GM21825 (cell line): ENCODE measurements at regions not wholly inside any gene's neighbourhood (a gene's known extent, or its start where the extent isn't known, plus 50 kb on each side); places are given as distances from the start of the nearest gene placed in this dataset.

Source experiments
- ATAC-seq: cut with Tn5 transposase; IDR thresholded peaks from one replicate; pipeline ENCODE4 v1.9.1; 2021; ENCODE audit warnings: mild to moderate bottlenecking, moderate library complexity; ENCODE audit not compliant: unreplicated experiment

GRCh38 chr6:166877906-166878305 is 78.4 kb downstream of the RNASET2 start:
- ATAC-seq, result no peak

DNA sequence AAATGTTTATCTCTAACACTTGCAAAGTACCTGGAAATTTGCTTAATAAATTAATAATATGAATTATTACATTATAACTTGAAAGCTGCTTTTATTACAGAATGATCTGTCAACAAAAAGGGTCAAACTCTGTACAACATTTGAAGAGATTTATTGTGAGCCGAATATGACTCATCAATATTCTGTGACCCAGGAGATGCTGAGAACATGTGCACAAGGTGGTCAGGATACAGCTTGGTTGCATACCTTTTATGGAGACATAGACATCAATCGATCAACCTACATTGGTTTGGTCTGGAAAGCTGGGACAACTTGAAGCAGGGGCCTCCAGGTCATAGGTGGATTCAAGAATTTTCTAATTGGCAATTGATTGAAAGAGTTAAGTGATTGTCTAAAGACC is 79.0 kb downstream of the RNASET2 start:
- ATAC-seq, result no peak

GRCh38 chr6:166872531-166873009 is 83.8 kb downstream of the RNASET2 start:
- ATAC-seq, result no peak

GRCh38 chr6:166870602-166871208 is 85.6 kb downstream of the RNASET2 start:
- no peak for ATAC-seq

DNA sequence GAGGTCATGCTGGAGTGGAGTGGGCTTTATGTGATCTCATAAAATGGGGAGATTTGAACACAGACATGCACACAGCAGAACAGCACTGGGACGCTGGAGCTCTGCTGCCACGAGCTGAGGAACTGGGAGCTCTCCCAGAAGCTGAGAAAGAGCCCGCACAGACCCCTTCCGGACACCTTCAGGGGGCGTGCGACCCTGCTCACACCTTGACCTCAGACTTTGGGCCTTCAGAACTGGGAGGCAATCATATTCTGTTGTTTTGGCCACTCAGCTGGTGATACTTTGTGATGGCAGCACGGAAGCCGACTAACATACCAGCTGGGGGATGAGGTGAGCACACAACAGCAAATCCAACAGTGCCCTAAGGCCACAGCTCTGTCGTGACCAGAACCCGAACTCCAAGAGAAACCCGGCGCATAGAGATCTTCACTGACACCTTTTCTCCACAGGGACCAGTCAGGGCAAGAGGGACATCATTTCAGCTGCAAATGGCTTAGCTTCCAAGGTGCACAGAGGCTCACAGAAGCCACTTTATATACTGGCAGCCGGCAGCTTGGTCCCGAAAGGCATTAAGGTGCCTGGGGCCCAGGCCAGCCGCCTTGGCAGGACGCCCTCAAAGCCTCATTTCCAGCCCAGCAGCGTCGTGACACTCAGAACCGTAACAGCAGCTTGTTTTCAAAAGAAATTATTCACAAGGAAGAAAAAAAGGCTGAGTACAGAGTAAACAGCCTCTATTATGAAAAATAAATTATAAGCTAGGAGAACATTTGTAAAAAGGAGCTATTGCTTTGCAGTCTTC is 89.3 kb downstream of the RNASET2 start:
- ATAC-seq, result no peak

DNA sequence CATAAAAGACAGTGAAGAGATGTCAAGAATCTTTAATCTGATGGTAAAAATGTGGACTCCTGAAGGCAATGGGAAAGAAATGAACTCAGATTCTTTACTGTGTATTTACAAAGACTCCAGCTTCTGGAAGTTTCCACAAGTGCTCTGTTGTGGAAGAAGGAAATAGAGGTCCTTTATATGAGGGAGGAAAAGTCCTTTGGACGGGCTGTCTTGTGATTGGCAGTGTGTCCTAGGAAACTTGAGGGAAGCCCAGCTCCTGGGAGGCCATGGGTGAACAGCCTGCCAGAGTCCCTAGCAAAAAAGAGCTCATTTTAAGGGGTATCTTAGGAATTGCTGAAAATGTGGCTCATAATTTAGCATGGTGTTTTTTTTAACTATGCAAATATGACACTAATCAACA is 92.0 kb downstream of the RNASET2 start:
- ATAC-seq, result no peak

DNA sequence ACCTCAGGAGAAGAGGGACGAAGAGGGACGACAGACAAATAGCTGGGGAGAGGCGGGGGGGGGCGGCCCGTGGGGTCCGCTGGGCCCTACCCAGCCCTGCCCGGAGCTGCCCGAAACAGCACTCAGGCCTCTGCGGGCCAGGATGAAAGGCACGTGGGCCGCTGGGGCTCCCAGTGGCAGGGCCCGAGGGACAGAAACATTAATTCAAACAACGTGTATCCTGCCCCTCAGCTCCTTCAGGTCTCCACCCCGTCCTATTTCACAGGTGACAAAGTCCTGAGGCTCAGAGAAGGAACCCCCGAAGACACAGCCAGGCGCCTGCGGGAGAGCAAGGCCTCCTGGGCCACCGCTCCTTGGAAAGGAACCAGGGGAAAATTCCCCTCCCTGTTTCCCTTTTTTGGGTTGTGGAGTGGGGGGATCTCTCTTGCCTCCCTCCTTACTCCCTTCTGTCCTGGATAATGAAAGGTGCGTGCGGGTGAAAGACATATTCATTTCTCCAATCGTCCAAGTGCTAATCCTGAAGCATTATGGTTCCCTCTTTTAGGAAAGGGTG is 93.3 kb downstream of the RNASET2 start:
- ATAC-seq, result no peak

GRCh38 chr6:166862287-166862977 is 93.9 kb downstream of the RNASET2 start:
- no peak for ATAC-seq

GRCh38 chr6:166861961-166862286 is 94.4 kb downstream of the RNASET2 start:
- no peak for ATAC-seq

DNA sequence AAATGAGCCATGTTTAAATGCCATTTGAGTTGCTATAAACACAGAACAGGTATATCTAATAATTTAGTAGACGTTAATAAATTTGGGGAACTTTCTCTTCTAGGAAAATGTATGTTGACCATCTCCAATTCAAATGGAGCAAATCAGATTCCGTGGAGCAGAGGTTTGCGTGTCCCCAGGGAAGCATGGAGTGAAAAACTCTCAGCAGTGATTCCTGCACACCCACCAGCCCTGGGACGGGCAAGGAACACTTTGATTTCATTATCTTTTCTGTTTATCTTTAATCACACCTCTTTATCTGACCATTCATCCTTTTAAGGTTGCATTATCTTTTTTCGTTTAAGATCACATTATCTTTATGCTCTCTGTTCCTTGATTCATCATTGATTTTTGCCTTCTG is 95.0 kb downstream of the RNASET2 start:
- no peak for ATAC-seq

- ATAC-seq, result no peak
Observed at GRCh38 chr6:166860392-166860791, 96.0 kb downstream of the RNASET2 start.

DNA sequence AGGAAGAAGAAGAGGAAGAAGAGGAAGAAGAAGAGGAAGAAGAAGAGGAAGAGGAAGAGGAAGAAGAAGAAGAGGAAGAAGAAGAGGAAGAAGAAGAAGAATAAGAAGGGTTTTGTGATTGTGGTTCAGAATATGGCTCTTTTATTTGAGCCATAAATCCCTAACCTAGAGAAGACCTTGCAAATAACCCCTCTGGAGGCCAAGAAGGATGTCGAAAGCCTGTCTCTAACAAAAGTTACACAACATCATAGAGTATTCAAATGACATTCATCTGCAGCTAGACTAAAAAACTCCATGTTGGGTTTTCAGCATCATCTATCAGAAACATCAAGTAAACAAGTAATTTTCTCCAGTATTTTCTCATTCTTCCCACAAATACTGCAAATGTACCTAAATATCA is 100.9 kb downstream of the RNASET2 start:
- no peak for ATAC-seq

DNA sequence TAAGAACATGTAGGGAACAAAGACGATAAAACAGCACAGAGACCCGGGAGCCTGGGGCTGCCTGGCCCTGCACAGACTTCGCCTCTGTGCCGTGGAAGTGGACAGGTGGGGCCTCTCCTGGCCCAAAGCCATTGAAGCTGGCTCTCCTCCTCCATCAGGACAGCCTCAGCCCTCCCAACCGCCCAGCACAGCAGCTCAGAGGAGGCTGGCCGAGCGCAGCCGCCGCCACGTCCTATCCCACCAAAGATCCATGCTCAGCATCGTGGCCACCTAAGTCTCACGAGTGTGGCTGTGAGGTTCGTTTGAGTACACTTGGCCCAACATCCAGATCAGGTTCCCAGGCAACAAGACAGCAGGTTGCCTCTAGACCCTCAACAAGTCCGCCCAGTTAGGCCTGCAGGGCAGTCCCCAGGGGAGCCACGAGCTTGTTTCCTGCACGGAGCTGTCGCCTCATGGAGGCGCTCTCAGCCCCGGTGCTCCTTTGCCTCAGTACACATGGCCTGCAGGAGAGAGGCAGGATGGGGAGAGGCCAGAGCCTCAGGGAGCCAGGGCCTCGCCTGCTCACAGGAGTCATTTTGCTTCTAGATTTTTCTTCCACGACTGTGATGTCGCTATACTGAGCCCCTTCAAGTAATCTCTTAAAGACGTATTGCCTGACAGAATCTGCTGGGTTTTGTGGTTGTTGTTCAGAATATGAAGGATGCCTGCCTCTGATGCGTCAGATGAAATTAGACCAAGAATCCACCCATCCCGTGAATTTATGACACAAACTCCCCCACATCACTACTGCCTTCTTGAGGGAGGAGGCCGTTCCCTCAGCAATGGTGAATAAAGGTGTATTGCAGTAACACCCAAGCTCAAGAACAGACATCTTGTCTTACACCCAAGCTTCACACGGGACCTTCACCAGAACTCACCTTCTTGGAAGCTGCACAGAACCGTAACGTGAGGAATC is 102.7 kb downstream of the RNASET2 start:
- ATAC-seq, result no peak

DNA sequence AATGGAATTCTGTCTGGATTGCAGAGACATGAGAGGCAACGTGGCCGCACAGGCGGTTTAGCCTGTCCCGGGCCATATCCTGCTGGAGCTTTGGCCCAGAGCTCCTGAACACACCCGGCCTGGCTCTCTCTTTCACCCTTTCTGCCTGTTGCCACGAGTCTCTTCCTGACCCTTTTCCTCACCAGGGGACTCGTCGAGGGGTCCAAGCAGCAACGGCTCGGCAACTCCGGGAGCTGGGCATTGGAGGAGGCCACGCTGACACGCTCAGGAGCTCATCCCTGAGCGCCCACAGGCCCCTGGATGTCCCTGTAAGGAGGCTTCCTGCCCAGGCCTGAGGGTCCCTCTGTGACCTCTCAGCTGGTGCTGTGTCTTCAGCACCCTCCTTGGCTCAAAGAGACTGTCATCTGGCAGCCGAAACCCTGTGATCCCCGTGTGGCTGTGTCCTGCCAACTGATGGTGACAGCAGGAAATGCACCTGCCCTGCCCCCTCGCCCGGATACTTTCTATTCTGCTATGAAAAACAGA is 103.8 kb downstream of the RNASET2 start:
- no peak for ATAC-seq

- ATAC-seq, result no peak
Observed at GRCh38 chr6:166851911-166852310, 104.4 kb downstream of the RNASET2 start.

DNA sequence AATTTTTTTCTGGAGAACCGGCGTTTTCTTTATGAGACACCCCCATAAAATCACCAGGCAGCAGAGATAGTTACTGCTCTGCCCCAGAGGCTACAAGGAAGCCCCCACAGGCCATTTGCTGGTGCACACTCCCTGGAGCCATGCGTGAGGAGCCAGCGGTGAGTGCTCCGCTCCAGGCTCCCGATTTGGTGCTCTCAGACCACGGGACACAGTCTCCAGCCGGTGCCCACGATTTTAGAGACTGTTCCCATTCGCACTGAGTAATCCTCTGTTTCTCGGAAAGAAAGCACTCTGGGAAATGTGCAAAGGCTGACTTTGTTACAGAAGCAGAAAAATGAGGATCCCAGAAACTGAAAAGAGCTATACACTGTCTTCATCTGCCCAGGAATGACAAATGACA is 104.9 kb downstream of the RNASET2 start:
- ATAC-seq, result no peak

GRCh38 chr6:166850677-166851076 is 105.7 kb downstream of the RNASET2 start:
- no peak for ATAC-seq

DNA sequence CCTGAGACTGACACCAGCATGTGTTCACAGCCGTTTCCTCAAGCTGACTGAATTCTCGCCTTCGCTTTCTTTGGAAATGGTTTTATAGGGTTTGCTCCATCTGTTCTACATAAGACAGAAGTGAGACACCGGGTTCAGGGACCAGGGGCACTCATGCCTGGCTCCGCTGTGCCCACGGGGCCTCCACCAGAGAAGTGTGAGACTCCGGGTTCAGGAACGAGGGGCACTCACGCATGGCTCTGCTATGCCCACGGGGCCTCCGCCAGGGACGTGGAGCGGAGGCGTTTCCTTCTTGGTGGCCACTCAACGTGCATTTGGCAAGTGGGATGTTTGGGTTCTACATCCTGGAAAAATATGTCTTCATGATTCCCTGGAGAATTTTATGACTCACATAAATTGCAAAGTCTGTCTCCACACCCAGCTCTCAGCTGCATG is 106.6 kb downstream of the RNASET2 start:
- no peak for ATAC-seq

DNA sequence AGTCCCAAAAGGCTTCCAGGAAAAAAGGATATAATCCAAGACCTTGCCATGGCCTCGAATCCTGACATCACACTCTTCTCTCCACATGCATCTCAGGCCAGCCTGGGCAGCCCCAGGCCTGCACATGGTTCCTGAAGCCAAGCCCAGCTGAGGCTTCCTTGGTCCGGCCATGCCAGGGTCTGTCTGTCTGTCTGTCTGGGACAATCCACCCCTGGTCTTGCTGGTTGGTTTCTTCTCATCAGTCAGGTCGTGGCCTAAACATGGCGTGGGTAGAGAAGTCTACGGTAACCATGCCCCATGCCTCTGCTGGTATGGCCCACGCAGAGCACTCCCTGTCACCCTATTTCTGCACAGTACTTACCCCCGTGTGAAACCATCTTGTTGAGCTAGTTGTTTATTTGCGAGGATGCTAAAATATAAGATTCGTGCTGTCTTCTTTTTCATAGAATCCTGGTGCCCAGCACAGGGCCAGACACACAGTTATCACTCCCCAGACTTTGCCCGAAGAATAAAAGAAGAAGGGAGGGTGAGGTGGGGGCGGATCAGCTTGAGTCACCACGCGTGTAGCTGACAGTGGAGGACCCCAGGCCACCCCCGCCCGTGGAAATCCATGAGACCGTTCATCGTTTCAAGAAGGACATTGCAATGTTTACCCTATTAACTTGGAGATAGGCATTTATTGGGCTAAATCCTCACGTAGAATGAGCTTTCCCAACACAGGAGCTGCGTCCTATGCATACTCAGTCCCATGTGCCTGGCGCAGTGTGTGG is 107.2 kb downstream of the RNASET2 start:
- ATAC-seq, result no peak
